HG02840 (cell line): ENCODE measurements at regions not wholly inside any gene's neighbourhood (a gene's known extent, or its start where the extent isn't known, plus 50 kb on each side); places are given as distances from the start of the nearest gene placed in this dataset.
"Not testable (repeated sequence)": the region's sequence is repeated elsewhere in the genome, so short reads cannot be mapped to it uniquely, and the experiment has no call there.

ENCODE experiments used
- ATAC-seq: cut with Tn5 transposase; IDR thresholded peaks from one replicate; pipeline ENCODE4 v1.9.1; 2021; ENCODE audit warnings: mild to moderate bottlenecking, moderate library complexity, moderate number of reproducible peaks; ENCODE audit not compliant: unreplicated experiment, low FRiP score

DNA sequence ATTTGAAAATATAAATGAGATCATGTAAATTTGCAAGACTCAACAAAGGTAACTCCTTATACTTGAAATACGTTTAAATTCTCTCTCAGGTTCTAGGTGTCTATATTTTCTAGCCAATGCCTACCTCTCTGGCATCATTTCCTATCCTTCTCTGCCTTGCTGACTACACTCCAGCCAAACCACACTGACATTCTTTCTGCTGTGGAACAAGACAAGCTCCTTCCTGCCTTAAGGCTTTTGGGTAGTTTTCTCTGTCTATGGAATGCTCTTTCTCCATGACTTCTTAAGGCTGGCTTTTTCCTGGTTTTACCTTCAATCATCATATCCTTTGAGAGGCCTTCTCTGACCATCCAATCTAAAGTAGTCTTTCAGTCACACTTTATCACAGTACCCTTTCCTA lies 201.0 kb downstream of the SPRY1 start:
- no peak for ATAC-seq

DNA sequence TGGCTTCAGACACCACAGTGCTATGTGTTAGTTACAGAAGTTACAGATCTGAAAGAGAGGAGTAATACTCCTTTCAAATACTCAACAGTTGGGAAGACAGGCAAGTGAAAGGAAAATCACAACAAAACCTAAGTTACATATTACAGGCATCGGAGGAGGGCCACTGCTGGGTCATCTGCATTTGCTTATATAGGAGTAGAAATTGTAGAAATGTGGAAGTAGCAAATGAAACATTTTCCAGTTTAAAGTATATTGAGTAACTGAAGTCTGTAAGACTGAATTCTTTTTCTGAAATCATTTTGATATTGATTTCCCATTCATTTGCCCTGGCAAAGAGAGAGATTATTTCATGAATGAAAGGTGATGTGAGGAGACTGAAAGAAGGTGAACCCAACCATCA lies 201.7 kb downstream of the SPRY1 start:
- ATAC-seq = no peak

GRCh38 chr4:123599061-123599919 lies 202.7 kb downstream of the SPRY1 start:
- peak; percentile 3 for ATAC-seq

GRCh38 chr4:123599920-123600810 lies 203.6 kb downstream of the SPRY1 start:
- peak; percentile 100 for ATAC-seq

- no peak for ATAC-seq
Observed at GRCh38 chr4:123600987-123601904, 204.7 kb downstream of the SPRY1 start.

DNA sequence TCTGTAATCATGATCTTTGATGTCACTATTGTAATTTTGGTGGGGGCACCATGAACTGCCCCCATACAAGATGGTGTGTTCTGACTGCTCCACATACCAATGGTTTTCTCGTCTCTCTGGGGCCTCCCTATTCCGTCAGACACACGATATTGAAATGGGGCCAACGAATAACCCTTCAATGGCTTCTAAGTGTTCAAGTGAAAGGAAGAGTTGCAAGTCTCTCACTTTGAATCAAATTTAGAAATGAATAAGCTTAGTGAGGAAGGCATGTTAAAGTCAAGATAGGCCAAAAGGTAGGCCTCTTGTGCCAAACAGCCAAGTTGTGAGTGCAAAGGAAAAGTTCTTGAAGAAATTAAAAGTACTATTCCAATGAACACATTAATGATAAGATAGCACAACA lies 205.4 kb downstream of the SPRY1 start:
- ATAC-seq = no peak

GRCh38 chr4:123603165-123603564 lies 206.6 kb downstream of the SPRY1 start:
- ATAC-seq = no peak

- ATAC-seq = not testable (repeated sequence)
Observed at GRCh38 chr4:123605797-123606196, 209.2 kb downstream of the SPRY1 start.

GRCh38 chr4:123606336-123606735 lies 209.7 kb downstream of the SPRY1 start:
- no peak for ATAC-seq

DNA sequence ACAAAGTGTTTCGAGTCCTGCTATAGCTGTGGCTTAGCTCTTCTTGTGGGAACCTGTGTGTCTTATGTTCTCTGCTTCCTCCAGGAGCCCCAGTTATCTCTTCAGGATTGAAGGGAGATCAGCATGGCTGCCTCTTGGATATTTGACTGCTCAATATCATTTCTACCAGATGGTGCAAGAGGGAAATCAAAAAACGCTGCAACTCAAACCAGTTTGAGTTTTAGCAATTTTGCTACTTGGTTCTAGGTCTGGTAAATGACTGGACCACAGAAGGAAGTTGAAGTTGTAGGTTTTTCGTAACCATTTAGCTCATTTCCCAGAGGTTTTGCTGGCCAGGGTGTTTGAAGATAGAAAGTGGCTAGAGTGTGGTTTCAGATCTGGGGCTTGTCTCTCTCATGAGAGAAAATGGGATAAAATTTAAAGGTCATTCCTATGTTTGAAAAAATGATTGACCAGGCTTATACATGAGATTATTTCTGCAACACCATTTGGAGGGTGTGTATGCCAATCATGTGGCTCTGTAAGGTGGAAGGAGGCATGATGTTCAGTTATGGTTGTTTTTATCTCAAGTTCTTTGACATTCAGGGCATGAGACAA lies 210.4 kb downstream of the SPRY1 start:
- ATAC-seq = no peak

DNA sequence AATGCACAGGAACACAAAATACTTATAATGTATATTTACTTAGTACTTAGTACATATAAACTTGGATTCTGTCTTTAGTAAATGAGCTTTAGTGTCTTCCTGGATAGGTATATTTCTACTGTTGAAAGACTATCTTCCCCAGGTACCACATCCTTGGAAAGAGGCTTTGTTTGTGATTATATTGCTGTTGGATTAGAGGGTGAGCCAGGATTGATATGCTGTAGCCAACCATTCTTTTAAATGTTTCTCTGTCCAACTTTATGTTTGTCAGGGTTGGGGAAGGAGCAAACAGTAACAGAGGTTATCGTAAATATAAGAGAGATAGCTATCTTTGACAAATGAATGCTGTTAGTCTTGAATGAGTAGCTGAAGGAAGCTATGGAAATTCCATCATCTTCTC lies 213.2 kb downstream of the SPRY1 start:
- ATAC-seq = no peak

DNA sequence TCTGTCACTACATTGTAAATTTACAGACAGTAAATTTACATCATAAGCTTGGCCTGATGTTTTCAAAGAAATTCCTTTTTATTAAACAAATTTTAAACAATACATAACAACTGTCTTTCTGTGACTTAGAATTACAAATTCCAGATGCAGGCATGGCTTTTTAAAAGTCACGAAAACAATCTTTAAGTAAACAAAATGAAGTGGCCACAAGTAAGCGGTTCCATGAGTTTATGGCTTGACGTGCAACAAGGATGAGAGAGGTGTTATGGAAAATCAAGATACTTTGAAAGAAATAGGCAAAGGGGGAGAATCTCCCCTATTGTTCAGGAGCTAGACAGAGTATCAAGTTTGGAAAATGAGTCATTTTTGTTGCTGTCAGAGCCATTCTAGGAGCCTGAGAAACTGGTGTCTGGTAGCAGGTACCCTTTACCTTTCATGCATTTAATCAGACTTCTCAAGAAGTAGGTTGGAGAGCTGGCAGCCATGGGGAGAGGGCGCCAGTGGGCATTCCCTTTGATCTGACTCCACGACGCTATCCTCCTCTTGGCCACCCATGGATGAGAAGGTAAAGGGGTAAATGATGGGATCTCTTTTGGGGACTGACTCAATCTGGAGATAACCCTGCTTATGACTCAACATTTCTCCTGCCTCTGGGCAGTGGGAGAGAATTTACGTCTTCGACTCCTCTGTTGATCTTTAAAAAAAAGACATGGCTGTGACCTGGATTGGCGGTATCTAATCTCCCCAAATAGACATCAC lies 217.2 kb downstream of the SPRY1 start:
- no peak for ATAC-seq

GRCh38 chr4:123615901-123616300 lies 219.3 kb downstream of the SPRY1 start:
- ATAC-seq = no peak

DNA sequence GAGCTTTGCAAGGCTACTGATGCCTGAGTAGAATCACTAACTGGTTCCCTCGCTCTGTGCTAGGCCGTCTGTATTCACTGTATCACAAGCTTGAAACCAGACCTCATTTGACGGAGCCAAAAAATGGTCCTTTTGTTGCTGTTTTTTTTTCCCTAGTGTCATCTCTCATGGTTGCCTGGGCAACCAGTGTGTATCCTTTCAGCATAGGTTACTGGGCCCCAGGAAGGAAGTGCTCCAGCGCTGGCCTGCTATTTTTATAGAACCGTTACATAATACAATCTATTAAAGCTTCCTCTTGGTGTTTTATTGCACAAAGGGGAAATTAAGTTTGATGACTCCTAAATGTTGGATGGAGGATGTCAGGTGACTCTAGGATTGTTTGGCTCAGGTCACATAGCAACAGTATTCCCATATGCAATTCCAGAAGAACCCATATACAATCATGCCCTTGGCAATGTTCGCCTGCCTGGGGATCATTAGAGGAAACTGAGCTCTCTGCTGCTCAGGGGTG lies 220.4 kb downstream of the SPRY1 start:
- ATAC-seq = no peak

DNA sequence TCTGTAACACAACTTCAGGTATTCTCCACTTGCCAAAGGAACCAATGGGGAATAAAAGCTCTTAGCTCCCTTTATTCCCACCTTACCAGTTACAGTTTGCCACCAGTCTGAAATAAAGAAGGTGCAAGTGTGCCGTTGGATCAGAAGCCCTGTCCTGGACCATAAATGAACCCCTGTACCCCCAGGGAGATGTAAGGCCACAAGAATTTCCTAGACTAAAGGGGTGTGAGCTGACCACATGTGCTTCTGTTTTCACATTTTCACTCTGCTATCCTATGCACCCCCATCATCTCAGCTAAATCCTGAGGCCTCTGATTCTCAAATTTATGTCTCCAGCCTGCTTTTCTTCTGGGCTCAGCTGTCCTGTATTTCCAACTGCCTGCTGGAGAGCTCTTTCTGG lies 221.2 kb downstream of the SPRY1 start:
- ATAC-seq = no peak

DNA sequence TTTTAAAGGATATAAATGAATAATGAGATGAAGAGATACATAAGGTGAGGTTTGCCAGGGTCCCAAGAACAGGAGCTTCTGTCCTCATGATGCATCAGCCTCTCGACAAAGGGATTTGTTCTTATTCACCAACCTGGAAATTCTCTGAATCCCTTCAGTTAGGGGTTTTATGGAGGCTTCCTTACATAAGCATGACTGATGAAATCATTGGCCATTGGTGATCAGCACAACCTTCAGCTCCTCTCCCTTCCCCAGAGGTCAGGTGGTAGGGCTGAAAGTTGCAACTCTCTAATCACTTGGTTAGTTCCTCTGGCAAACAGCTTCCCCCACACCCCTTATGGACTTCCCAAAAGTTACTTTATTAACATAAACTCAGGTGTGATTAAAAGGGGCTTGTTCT lies 222.0 kb downstream of the SPRY1 start:
- no peak for ATAC-seq

DNA sequence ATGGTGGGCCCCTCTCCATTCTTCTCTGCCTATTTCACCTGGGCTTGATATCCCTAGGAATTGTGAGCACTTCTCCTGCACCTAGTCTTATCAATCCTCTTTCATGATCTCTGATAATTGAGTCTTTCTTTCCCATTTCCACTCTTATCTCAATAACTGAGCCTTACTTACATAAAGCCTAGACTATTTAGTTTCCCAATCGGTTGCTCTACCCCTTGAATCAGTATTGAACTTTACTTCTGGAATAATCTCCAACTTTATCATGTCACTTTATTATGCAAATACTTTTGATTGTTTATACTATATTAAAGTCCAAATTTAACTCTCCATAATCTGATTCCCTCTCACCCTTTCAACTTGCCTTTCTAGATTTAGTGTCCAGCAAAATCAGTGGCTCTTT lies 222.7 kb downstream of the SPRY1 start:
- ATAC-seq = no peak

- no peak for ATAC-seq
Observed at GRCh38 chr4:123619895-123620294, 223.3 kb downstream of the SPRY1 start.

DNA sequence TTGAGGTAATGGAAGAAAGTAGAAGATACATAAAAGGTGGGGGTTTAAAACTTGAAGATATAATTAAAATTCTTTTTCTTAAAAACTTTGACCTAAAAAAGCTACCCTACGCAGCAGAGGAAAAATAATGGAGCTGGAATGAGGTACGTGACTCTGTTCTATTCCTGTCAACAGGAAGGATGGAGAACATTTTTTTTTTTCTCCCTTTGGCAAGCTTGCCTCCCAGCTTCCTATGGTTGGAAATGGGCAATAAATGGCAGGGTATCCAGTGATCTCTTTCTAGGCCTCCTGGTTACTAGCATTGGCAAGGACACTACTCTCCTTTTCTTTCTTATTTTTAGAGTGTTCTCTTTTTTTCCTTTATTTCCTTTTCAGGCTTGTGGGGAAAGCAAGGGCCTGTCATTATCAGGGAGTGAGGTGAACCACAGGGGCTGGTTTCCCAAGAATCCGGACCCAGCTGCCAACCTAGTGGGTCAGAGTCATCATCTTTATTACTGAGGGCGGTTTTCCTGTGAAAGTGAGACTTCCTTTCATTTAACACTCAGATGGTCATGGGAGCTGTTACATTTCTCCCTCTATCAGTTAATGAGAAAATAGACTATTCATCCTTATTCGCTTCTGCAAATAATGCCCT lies 224.6 kb downstream of the SPRY1 start:
- no peak for ATAC-seq
